Fibroblast of lung (primary cell): ENCODE measurements at regions not wholly inside any gene's neighbourhood (a gene's known extent, or its start where the extent isn't known, plus 50 kb on each side); places are given as distances from the start of the nearest gene placed in this dataset.

ENCODE experiments used
- EZH2 ChIP-seq: IDR thresholded peaks from 2 replicates; pipeline ENCODE4 v1.5.1; 2012; ENCODE audit warnings: low read length, control low read depth, mild to moderate bottlenecking; ENCODE audit errors: missing control alignments
- TF ChIP-seq, protein P1 (sequence below), 2 donors: IDR thresholded peaks in 1 of 2; conservative IDR thresholded peaks in 1 of 2; 1 replicate in 1 of 2; 2 replicates in 1 of 2; pipeline ENCODE4 v1.5.1; 2011 to 2012; ENCODE audit warnings: low read length in 2 of 2, control low read depth in 1 of 2, inconsistent platforms in 1 of 2, low read depth in 1 of 2, mild to moderate bottlenecking in 1 of 2

DNA sequence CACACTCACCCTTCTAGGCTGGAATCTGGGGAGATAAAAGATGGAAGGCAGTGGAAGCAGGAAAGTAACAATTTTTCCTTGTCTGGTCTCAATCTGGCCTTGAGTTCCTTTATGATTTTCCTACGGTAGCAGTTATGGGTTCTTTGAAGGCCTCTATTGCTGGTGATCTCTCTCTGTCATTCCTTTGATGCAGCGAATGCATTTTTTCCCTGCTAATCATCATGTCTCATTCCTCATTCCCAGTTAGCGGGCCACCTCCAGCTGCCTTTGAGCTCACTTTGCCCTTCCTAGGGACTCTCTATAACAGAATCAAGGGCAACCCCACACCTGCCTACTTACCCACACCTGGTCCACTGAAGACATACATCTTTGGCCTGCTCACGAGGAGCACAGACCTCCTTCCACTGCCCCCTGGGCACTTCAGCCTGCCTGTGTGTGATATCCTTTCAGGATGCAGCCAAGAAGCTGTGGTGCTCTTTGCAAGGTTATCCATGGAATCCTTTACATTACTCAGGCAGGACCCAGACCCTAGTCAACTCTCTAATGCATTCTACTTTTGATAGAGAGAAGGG, 191.7 kb downstream of the DRD1 start:
- no peak for TF ChIP-seq EZH2
- TF ChIP-seq, protein P1, sequence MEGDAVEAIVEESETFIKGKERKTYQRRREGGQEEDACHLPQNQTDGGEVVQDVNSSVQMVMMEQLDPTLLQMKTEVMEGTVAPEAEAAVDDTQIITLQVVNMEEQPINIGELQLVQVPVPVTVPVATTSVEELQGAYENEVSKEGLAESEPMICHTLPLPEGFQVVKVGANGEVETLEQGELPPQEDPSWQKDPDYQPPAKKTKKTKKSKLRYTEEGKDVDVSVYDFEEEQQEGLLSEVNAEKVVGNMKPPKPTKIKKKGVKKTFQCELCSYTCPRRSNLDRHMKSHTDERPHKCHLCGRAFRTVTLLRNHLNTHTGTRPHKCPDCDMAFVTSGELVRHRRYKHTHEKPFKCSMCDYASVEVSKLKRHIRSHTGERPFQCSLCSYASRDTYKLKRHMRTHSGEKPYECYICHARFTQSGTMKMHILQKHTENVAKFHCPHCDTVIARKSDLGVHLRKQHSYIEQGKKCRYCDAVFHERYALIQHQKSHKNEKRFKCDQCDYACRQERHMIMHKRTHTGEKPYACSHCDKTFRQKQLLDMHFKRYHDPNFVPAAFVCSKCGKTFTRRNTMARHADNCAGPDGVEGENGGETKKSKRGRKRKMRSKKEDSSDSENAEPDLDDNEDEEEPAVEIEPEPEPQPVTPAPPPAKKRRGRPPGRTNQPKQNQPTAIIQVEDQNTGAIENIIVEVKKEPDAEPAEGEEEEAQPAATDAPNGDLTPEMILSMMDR (conservative IDR thresholded peaks at IDR 0.05 in 1 of 2, IDR thresholded peaks at IDR 0.05 in 1 of 2; ENCODE audit: low read depth in 1 of 2, low read length in 2 of 2): no peak
